Endothelial cell (in vitro differentiated cells): ENCODE measurements at regions not wholly inside any gene's neighbourhood (a gene's known extent, or its start where the extent isn't known, plus 50 kb on each side); places are given as distances from the start of the nearest gene placed in this dataset.

Source experiments
- DNase-seq: peaks from one replicate; pipeline ENCODE4 v3.0.0; 2021; ENCODE audit warnings: low spot score
- H3K27ac Mint-ChIP-seq: one replicate; pipeline ENCODE4 v1.8.0; 2021; ENCODE audit warnings: mixed read lengths, inconsistent platforms; ENCODE audit not compliant: unreplicated experiment
- H3K27me3 Mint-ChIP-seq: one replicate; pipeline ENCODE4 v1.8.0; 2021; ENCODE audit warnings: mild to moderate bottlenecking, moderate library complexity, mixed read lengths, inconsistent platforms; ENCODE audit not compliant: unreplicated experiment
- H3K36me3 Mint-ChIP-seq: one replicate; pipeline ENCODE4 v1.8.0; 2021; ENCODE audit warnings: mild to moderate bottlenecking, low read depth, mixed read lengths, inconsistent platforms; ENCODE audit not compliant: unreplicated experiment
- H3K4me1 Mint-ChIP-seq: one replicate; pipeline ENCODE4 v1.8.0; 2021; ENCODE audit warnings: mild to moderate bottlenecking, mixed read lengths, inconsistent platforms; ENCODE audit not compliant: unreplicated experiment
- H3K4me3 Mint-ChIP-seq: one replicate; pipeline ENCODE4 v1.8.0; 2021; ENCODE audit warnings: mild to moderate bottlenecking, mixed read lengths, inconsistent platforms; ENCODE audit not compliant: unreplicated experiment
- H3K9me3 Mint-ChIP-seq: one replicate; pipeline ENCODE4 v1.8.0; 2021; ENCODE audit warnings: mixed read lengths, inconsistent platforms; ENCODE audit not compliant: unreplicated experiment
- TF ChIP-seq, protein P1 (sequence below): fragments of 200-600 bp; sonication (generic); IDR thresholded peaks from one replicate; pipeline ENCODE4 v1.5.0; 2021; ENCODE audit warnings: antibody characterized with exemption; ENCODE audit not compliant: unreplicated experiment

DNA sequence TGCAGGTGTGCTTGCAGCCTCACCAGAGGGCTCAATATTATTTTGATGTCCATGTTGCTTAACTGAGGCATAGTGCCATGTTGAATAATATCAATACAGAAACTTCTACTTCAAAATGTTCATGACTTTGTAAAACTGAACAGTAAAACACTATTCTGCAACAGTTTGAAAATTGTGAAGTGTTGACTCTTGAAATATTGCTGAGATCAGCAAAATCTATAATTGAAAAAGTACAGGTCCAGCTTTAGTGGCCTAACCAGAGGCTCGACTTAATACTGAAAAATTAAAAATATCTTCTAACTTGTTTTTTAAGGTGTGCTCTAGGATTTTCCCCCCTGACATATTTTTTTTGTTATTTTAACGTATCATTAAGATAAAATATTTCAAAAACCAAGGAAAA lies 1460.7 kb downstream of the EFNB2 start:
- TF ChIP-seq, protein P1, sequence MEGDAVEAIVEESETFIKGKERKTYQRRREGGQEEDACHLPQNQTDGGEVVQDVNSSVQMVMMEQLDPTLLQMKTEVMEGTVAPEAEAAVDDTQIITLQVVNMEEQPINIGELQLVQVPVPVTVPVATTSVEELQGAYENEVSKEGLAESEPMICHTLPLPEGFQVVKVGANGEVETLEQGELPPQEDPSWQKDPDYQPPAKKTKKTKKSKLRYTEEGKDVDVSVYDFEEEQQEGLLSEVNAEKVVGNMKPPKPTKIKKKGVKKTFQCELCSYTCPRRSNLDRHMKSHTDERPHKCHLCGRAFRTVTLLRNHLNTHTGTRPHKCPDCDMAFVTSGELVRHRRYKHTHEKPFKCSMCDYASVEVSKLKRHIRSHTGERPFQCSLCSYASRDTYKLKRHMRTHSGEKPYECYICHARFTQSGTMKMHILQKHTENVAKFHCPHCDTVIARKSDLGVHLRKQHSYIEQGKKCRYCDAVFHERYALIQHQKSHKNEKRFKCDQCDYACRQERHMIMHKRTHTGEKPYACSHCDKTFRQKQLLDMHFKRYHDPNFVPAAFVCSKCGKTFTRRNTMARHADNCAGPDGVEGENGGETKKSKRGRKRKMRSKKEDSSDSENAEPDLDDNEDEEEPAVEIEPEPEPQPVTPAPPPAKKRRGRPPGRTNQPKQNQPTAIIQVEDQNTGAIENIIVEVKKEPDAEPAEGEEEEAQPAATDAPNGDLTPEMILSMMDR: no peak

GRCh38 chr13:105073041-105073440 lies 1462.4 kb downstream of the EFNB2 start:
- no peaks in the 10 kb centered on the region for H3K27me3 Mint-ChIP-seq
- no peaks in the 10 kb centered on the region for H3K4me1 Mint-ChIP-seq
- no peak overlapping the region for H3K4me3 Mint-ChIP-seq
- H3K27ac Mint-ChIP-seq: no peak overlapping the region
- TF ChIP-seq, protein P1: no peak
- H3K36me3 Mint-ChIP-seq: no peaks in the 10 kb centered on the region
- no peaks in the 10 kb centered on the region for H3K9me3 Mint-ChIP-seq
- no peak for DNase-seq

More for the DNA sequence above, 1460.7 kb downstream of the EFNB2 start:
- H3K9me3 Mint-ChIP-seq: no peaks in the 10 kb centered on the region
- no peaks in the 10 kb centered on the region for H3K27me3 Mint-ChIP-seq
- no peak overlapping the region for H3K27ac Mint-ChIP-seq
- H3K4me1 Mint-ChIP-seq: no peaks in the 10 kb centered on the region
- no peak overlapping the region for H3K4me3 Mint-ChIP-seq
- DNase-seq: no peak
- no peaks in the 10 kb centered on the region for H3K36me3 Mint-ChIP-seq

DNA sequence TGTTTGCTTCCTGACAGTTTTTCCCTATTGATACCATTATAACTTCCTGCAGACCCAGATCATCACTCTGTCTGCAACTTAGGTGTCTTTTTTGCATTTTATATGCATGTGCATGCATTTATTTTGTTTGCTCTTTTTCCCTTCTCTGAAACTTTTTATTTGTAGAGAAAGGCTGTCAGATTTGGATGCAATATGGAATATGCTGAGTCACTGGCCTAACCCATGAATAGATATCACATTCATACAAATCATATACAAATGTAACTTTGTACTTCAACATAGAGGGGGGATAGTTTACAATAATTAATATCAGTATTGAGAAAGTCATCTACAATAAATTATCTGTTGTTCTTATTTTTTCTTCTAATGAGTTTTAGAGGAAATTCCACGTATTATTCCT lies 1465.0 kb downstream of the EFNB2 start:
- H3K4me1 Mint-ChIP-seq: no peaks in the 10 kb centered on the region
- H3K27ac Mint-ChIP-seq: no peak overlapping the region
- TF ChIP-seq, protein P1: no peak
- no peaks in the 10 kb centered on the region for H3K9me3 Mint-ChIP-seq
- H3K27me3 Mint-ChIP-seq: no peaks in the 10 kb centered on the region
- H3K4me3 Mint-ChIP-seq: no peak overlapping the region
- no peak for DNase-seq
- H3K36me3 Mint-ChIP-seq: no peaks in the 10 kb centered on the region

DNA sequence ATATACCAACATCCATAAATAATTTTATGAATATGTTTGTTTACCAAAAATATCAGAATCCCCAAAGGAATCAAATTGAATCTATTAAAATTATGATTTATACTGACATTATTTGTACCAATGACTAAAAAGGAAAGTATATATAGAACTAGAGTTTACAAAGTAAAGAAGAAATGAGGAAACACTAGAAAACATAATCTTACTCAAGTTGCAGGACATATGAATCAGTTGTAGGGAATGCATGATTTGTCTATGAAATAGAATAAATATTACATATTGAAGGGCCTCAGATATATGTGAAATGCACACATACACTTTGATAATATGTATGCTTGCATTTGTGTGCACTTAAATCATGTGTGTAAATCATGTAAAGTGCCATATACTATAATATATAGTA lies 1466.4 kb downstream of the EFNB2 start:
- H3K27me3 Mint-ChIP-seq: no peaks in the 10 kb centered on the region
- H3K4me1 Mint-ChIP-seq: no peaks in the 10 kb centered on the region
- no peak for DNase-seq
- TF ChIP-seq, protein P1: no peak
- no peaks in the 10 kb centered on the region for H3K36me3 Mint-ChIP-seq
- H3K4me3 Mint-ChIP-seq: no peak overlapping the region
- no peaks in the 10 kb centered on the region for H3K9me3 Mint-ChIP-seq
- H3K27ac Mint-ChIP-seq: no peak overlapping the region

DNA sequence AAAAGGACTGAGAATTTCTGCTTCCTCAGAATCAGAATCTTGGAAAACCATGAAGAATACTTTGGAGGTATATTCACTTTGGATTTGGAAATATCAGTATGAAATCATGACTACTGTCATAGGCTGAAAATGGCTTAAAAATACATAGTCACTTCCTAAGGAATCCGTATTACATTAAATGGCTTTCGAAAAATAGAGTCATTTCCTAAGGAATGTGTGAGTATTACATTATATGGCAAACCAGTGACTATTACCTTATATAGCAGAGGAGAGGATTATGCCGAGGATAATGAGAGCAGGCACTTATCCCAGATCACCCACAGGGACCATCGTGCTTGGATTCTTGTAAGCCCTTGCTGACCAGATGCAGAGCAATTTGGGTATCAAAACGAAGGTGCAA lies 1471.8 kb downstream of the EFNB2 start:
- no peak for DNase-seq
- H3K36me3 Mint-ChIP-seq: no peaks in the 10 kb centered on the region
- H3K27ac Mint-ChIP-seq: no peak overlapping the region
- no peaks in the 10 kb centered on the region for H3K9me3 Mint-ChIP-seq
- TF ChIP-seq, protein P1: no peak
- no peaks in the 10 kb centered on the region for H3K4me1 Mint-ChIP-seq
- no peaks in the 10 kb centered on the region for H3K27me3 Mint-ChIP-seq
- H3K4me3 Mint-ChIP-seq: no peak overlapping the region
